NCI-H1436 (cell line): ENCODE measurements at regions not wholly inside any gene's neighbourhood (a gene's known extent, or its start where the extent isn't known, plus 50 kb on each side); places are given as distances from the start of the nearest gene placed in this dataset.
A peak's percentile ranks its signal among the peaks of the same experiment; 100 is the strongest.

Experiments
- DNase-seq: peaks from one replicate; lab custom pipeline; 2025; lab: John Stamatoyannopoulos, UW

DNA sequence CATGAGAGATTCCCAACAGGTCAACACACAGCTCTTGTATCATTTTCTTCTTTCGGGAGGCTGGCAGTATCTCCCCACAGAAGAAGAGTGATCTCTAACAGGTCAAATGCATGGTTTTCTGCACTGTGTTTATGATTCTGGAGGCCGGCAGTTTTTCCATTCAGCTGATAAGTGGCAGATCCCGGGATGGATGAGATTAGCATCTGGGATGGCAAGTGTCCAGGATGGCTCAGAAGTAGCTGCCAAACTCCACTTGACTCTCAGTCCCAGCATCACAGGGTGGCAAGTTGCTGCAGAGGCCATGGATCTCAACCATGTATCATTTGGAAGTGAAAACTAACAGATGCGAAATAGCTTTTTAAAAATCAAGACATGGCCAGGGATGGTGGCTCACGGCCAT is 97.8 kb upstream of the SLC44A1 start:
- DNase-seq, result no peak

- no peak for DNase-seq
Measured at GRCh38 chr9:105147110-105147871, 97.2 kb upstream of the SLC44A1 start.

GRCh38 chr9:105148328-105149006 is 96.0 kb upstream of the SLC44A1 start:
- no peak for DNase-seq

GRCh38 chr9:105150991-105151685 is 93.3 kb upstream of the SLC44A1 start:
- DNase-seq, result no peak

DNA sequence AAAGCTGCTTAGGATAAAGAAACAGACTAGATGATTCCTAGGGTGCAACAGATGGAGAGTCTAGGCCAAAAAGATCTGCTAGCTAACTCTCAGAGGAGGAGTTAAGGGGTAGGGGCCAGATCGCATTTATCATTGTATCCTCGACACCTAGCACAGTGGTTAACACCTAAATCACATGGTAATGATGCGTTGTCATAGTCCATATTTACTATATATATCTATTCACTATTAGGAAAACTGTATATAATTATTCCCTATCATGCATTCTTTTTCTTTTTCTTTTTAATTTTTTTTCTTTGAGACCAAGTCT is 92.8 kb upstream of the SLC44A1 start:
- DNase-seq, result no peak

- no peak for DNase-seq
Measured at GRCh38 chr9:105154723-105155191, 89.7 kb upstream of the SLC44A1 start.

GRCh38 chr9:105157171-105157583 is 87.3 kb upstream of the SLC44A1 start:
- DNase-seq, result peak; percentile 31

GRCh38 chr9:105158020-105158419 is 86.4 kb upstream of the SLC44A1 start:
- DNase-seq, result no peak

- DNase-seq, result no peak
Measured at GRCh38 chr9:105158898-105159297, 85.6 kb upstream of the SLC44A1 start.

DNA sequence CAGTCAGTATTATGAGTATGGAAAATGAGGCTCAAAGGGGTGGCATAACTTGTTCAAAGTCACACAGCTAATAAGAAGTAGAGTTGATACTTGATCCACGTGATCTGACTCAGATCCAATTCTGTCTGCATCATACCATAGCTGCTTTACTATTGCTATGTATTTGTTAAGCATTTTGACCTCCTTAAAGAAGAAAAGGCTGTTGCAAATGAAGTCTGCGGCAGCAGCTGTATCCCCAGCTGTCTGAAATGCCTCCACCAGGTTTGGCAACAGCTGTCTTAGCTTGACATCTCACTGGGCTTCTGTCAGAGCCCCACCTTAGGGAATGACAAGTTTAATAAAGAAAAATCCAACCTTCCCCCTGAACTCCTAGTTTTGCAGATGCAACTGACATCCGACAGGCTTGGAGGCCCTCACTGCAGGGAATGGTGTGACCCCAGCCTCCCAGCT is 75.6 kb upstream of the SLC44A1 start:
- no peak for DNase-seq

GRCh38 chr9:105171076-105171475 is 73.4 kb upstream of the SLC44A1 start:
- DNase-seq, result no peak

DNA sequence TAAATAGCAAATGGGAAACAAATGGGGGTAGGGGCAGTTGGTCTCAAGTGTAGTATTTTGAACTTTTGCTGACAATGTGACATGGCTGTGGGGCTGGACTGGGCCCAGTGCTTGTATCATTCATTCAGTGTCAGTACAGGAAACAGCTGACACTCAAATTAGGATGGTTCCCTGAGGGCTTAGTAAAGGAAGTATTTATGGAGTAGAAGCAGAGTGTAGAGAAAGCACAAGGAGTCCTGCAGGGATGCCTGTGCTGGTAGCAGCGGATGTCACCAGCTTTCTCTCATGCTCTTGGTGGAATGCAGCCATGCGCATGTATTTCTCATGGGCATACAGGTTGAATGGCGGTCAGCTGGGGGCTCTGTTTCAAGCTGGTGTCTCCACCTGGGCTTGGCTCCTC is 72.9 kb upstream of the SLC44A1 start:
- no peak for DNase-seq

DNA sequence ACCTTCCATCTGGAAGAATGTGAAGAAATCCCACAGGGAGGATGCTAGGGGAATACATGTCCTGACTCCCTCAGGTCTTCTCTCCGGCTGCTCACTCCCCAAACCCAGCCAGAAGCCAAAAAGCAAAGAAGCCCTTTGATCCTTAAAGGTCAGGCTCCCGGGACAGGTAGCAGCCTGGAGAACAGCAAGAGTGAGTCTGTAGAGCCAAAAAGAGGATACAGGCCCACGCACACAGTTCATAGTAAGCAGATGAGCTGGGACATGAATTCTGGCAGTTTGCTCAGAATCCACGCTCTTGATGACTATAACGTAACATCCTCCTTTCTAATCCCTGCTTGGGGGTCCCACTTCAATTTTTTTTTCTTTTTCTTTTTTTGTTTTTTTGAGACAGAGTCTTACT is 72.0 kb upstream of the SLC44A1 start:
- no peak for DNase-seq

DNA sequence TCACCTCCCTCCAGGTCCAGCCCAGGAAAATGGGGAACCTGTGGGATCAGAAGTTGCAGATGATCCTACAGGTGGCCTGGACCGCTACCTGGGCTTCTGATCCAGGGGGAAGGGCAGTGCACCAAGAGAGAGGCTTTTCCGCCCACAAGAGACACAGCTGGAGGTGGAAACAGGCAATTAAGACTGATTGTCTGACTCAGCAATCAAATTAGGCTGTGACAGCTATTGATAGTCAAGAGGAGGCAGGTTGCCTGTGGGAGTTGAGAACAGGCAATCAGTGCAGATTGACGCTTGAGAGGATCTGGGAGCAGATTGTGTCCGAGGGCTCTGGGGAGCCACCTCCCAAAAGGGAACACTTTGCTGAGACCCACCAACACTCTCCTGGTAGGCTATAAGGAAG is 71.1 kb upstream of the SLC44A1 start:
- peak; percentile 84 for DNase-seq

DNA sequence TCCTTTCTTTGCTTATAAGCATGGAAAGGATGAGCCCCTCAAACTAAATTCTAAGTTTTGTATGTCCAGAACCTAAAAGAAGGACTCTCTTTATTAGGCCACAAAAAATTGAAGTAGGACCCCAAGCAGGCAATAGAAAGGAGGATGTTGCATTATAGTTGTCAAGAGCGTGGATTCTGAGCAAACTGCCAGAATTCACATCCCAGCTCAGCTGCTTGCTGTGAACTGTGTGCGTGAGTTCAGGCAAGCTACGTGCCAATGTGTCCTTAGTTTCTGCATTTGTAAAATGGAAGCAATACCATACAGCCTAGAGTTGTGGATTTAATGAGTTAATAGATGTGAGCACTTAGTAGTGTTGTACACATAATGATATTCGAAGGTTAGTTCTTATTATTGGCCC is 70.6 kb upstream of the SLC44A1 start:
- DNase-seq, result no peak

- DNase-seq, result no peak
Measured at GRCh38 chr9:105176194-105176593, 68.3 kb upstream of the SLC44A1 start.

- DNase-seq, result no peak
Measured at GRCh38 chr9:105178076-105178475, 66.4 kb upstream of the SLC44A1 start.

GRCh38 chr9:105187781-105188180 is 56.7 kb upstream of the SLC44A1 start:
- DNase-seq, result no peak

DNA sequence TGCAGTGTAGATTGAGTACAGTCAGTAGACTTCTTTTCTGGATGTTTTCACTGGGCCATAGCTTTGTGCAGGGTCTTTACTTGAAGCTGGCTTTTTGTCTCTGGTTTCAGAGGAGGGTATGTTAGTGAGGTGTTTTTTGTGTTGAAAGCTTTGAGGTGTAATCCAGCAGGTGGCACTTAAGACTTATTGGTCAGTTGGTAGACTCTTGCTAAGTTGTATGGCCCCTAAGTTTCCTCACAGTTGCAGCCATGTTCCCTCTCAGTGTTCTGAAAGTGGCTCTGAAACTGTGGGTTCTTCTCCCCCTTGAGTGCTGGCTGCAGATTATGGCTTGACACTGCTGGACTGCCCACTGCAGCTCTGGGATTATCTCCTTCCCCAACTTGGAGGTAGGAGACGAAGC is 55.7 kb upstream of the SLC44A1 start:
- no peak for DNase-seq

GRCh38 chr9:105191508-105192121 is 52.8 kb upstream of the SLC44A1 start:
- DNase-seq, result no peak

DNA sequence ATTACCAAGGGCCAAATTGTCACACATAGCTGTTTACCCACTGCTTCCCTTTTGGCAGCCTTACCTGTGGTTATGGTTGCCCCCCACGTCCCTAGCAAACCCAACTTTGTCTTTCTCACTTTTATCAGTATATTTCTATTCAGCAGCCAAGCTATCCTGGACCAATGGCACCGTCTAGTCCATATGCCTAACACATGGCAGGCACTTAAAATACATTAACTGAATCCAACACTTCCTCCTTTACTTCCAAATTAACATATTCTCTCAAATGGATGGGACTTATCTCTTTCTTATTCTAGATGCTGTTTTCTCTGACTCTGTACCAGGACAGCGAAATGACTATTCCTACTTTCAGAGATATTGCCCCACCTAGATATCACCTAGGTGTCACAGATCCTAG is 50.9 kb upstream of the SLC44A1 start:
- no peak for DNase-seq

DNA sequence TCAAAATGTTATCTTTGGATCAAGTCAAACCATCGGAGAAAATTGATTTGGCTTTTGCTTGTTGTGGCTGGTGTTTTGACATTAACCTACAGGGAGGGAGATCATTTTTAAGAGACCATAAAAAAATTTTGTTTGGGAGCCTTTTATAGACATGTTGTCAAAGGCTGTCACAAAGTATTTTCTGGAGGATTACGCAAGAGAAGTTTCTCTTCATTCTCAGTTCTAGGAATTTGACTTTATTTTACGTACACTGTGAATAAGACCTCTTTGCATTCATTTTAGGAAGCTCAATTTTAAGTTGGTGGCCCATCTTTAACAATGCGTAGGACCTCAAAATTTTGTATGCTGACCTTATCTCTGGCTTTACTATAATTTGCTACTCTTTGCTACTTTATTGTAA is 50.2 kb upstream of the SLC44A1 start:
- DNase-seq, result no peak
